ENCODE measurements at regions not wholly inside any gene's neighbourhood (a gene's known extent, or its start where the extent isn't known, plus 50 kb on each side); places are given as distances from the start of the nearest gene placed in this dataset.

- no peak for TF ChIP-seq MAX (IDR thresholded peaks at IDR 0.05)
Observed at GRCh38 chr3:181623924-181624694, 87.6 kb upstream of the SOX2 start (continued).

GRCh38 chr3:181622365-181622764 is 89.4 kb upstream of the SOX2 start:
- no peaks in the 10 kb centered on the region for H3K36me3 ChIP-seq (ENCODE audit: control insufficient read depth in 4 of 4, insufficient read depth in 3 of 4, low read depth in 1 of 4, low read length in 3 of 4)
- no peak for DNase-seq (ENCODE audit: low spot score)
- no peaks in the 10 kb centered on the region for H3K9me3 ChIP-seq (ENCODE audit: control insufficient read depth in 4 of 4, low read length in 3 of 4)
- H3K4me3 ChIP-seq (ENCODE audit: low read depth in 1 of 3, low read length in 3 of 3) = no peak overlapping the region
- TF ChIP-seq HNF4G (IDR thresholded peaks at IDR 0.05) = no peak
- no peak for TF ChIP-seq NR2F2 (IDR thresholded peaks at IDR 0.05)
- TF ChIP-seq YY1 (IDR thresholded peaks at IDR 0.05) = no peak
- no peak for TF ChIP-seq FOXA1 (IDR thresholded peaks at IDR 0.05)
- no peak for TF ChIP-seq RAD21 (IDR thresholded peaks at IDR 0.05)
- TF ChIP-seq JUND (IDR thresholded peaks at IDR 0.05) = no peak
- no peak for TF ChIP-seq FOXA2 (IDR thresholded peaks at IDR 0.05)
- TF ChIP-seq EGR1 (IDR thresholded peaks at IDR 0.05; ENCODE audit: low read depth in 2 of 2) = no peak
- H3K4me1 ChIP-seq (ENCODE audit: control insufficient read depth in 4 of 4, insufficient read depth in 4 of 4, low read length in 3 of 4) = no peaks in the 10 kb centered on the region
- 68% methylated on average over 6 of the region's 6 CpGs for WGBS
- no peak overlapping the region for H3K27ac ChIP-seq (ENCODE audit: low read depth in 1 of 2, low read length in 2 of 2)
- H3K27me3 ChIP-seq (ENCODE audit: control insufficient read depth in 4 of 4, insufficient read depth in 4 of 4, low read length in 3 of 4) = no peaks in the 10 kb centered on the region
- no peak overlapping the region for H3K9ac ChIP-seq (ENCODE audit: low read depth in 1 of 2, low read length in 2 of 2)

DNA sequence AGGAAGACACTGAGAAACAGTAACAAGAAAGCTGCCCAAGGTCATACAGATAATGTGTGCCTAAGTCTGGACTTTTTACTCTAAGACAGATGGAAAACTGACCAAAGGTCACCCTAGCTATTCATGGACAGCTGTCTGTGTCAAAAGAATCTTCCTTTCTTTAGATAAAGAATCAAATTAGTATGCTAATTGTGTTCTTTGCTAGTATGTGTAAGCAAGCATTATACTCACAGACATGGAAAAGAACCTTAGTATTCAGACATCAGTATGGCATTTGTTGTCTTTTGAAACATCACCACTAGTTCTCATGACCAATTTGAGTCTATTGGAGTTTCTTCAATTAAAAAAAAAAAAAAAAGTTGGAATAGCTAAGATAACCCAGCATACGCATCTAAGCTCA is 91.8 kb upstream of the SOX2 start:
- H3K4me1 ChIP-seq (ENCODE audit: control insufficient read depth in 4 of 4, insufficient read depth in 4 of 4, low read length in 3 of 4) = no peaks in the 10 kb centered on the region
- no peaks in the 10 kb centered on the region for H3K9me3 ChIP-seq (ENCODE audit: control insufficient read depth in 4 of 4, low read length in 3 of 4)
- H3K36me3 ChIP-seq (ENCODE audit: control insufficient read depth in 4 of 4, insufficient read depth in 3 of 4, low read depth in 1 of 4, low read length in 3 of 4) = no peaks in the 10 kb centered on the region
- WGBS = 94% methylated on average over 1 of the region's 1 CpG
- no peaks in the 10 kb centered on the region for H3K27me3 ChIP-seq (ENCODE audit: control insufficient read depth in 4 of 4, insufficient read depth in 4 of 4, low read length in 3 of 4)
- no peak for DNase-seq (ENCODE audit: low spot score)
- H3K4me3 ChIP-seq (ENCODE audit: low read depth in 1 of 3, low read length in 3 of 3) = no peak overlapping the region
- H3K27ac ChIP-seq (ENCODE audit: low read depth in 1 of 2, low read length in 2 of 2) = no peak overlapping the region
- no peak overlapping the region for H3K9ac ChIP-seq (ENCODE audit: low read depth in 1 of 2, low read length in 2 of 2)
- TF ChIP-seq ZBTB33 (IDR thresholded peaks at IDR 0.05) (no peak), JUND (IDR thresholded peaks at IDR 0.05) (no peak), SP1 (IDR thresholded peaks at IDR 0.05) (no peak), NR2F2 (IDR thresholded peaks at IDR 0.05) (no peak), RXRA (IDR thresholded peaks at IDR 0.05) (no peak), YY1 (IDR thresholded peaks at IDR 0.05) (no peak), HNF4A (conservative IDR thresholded peaks at IDR 0.05) (no peak)
- TF ChIP-seq, protein P1, sequence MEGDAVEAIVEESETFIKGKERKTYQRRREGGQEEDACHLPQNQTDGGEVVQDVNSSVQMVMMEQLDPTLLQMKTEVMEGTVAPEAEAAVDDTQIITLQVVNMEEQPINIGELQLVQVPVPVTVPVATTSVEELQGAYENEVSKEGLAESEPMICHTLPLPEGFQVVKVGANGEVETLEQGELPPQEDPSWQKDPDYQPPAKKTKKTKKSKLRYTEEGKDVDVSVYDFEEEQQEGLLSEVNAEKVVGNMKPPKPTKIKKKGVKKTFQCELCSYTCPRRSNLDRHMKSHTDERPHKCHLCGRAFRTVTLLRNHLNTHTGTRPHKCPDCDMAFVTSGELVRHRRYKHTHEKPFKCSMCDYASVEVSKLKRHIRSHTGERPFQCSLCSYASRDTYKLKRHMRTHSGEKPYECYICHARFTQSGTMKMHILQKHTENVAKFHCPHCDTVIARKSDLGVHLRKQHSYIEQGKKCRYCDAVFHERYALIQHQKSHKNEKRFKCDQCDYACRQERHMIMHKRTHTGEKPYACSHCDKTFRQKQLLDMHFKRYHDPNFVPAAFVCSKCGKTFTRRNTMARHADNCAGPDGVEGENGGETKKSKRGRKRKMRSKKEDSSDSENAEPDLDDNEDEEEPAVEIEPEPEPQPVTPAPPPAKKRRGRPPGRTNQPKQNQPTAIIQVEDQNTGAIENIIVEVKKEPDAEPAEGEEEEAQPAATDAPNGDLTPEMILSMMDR (IDR thresholded peaks at IDR 0.05; ENCODE audit: low read depth, low read length, missing input control) = no peak
